HEK293 (cell line): ENCODE measurements at regions not wholly inside any gene's neighbourhood (a gene's known extent, or its start where the extent isn't known, plus 50 kb on each side); places are given as distances from the start of the nearest gene placed in this dataset.

Experiments used
- CTCF ChIA-PET: fragments of 350-600 bp; formaldehyde crosslinking; extraction: SDS; loops from one replicate; lab custom pipeline; 2021; ENCODE audit warnings: antibody characterized with exemption; lab: Yijun Ruan, JAX
- POLR2A ChIA-PET: fragments of 300-600 bp; formaldehyde crosslinking; extraction: SDS; loops from one replicate; lab custom pipeline; 2020; ENCODE audit warnings: antibody characterized with exemption, inconsistent platforms; lab: Yijun Ruan, JAX
- H3K27ac ChIP-seq: fragments of 200-500 bp; sonication (Bioruptor generic); 2 replicates; pipeline ENCODE4 v1.5.1; 2014; ENCODE audit warnings: low read depth, low read length, control low read depth, inconsistent platforms; ENCODE audit errors: extremely low read depth
- H3K36me3 ChIP-seq, 2 experiments: fragments of 200-500 bp in 1 of 2; sonication (Bioruptor generic) in 1 of 2; 1 replicate in 1 of 2; 2 replicates in 1 of 2; pipeline ENCODE4 v1.5.1; 2014 to 2017; ENCODE audit warnings: inconsistent platforms in 2 of 2, low read length in 2 of 2; ENCODE audit not compliant: control insufficient read depth in 2 of 2, insufficient read depth in 1 of 2
- H3K4me1 ChIP-seq: fragments of 200-500 bp; sonication (Bioruptor generic); 2 replicates; pipeline ENCODE4 v1.5.1; 2014; ENCODE audit warnings: mild to moderate bottlenecking, low read length, inconsistent platforms; ENCODE audit not compliant: control insufficient read depth, insufficient read depth
- H3K4me3 ChIP-seq: 2 replicates; pipeline ENCODE4 v1.5.1; 2011; ENCODE audit warnings: low read depth, mild to moderate bottlenecking, control low read depth, low read length, moderate library complexity
- H3K9me3 ChIP-seq: fragments of 200-500 bp; sonication (Bioruptor generic); 2 replicates; pipeline ENCODE4 v1.5.1; 2014; ENCODE audit warnings: low read depth, low read length, inconsistent platforms; ENCODE audit not compliant: control insufficient read depth, insufficient read depth
- ATF2 ChIP-seq: fragments of 450-650 bp; formaldehyde crosslinking; IDR thresholded peaks from 2 replicates; pipeline ENCODE4 v1.5.1; 2016; ENCODE audit warnings: missing biosample characterization, missing genetic modification characterization, low read depth
- ELK4 ChIP-seq: IDR thresholded peaks from 2 replicates; pipeline ENCODE4 v1.6.1; 2011; ENCODE audit warnings: mild to moderate bottlenecking, low read depth, low read length, borderline replicate concordance
- FEZF1 ChIP-seq: fragments of 450-650 bp; formaldehyde crosslinking; IDR thresholded peaks from 2 replicates; pipeline ENCODE4 v1.5.1; 2016; ENCODE audit warnings: missing biosample characterization, missing genetic modification characterization
- HOXD13 ChIP-seq: sonication (generic); formaldehyde crosslinking; IDR thresholded peaks from 2 replicates; pipeline ENCODE4 v1.8.0; 2022; ENCODE audit warnings: missing genetic modification reagents, borderline replicate concordance
- KLF17 ChIP-seq: fragments of 450-650 bp; formaldehyde crosslinking; IDR thresholded peaks from 2 replicates; pipeline ENCODE4 v1.5.1; 2016; ENCODE audit warnings: missing biosample characterization, missing genetic modification characterization
- KLF7 ChIP-seq: fragments of 450-650 bp; formaldehyde crosslinking; IDR thresholded peaks from 2 replicates; pipeline ENCODE4 v1.5.1; 2016; ENCODE audit warnings: missing biosample characterization, missing genetic modification characterization, borderline replicate concordance
- KLF9 ChIP-seq: fragments of 450-650 bp; formaldehyde crosslinking; IDR thresholded peaks from 2 replicates; pipeline ENCODE4 v1.5.1; 2016; ENCODE audit warnings: missing biosample characterization, missing genetic modification characterization, low read depth
- MYNN ChIP-seq: fragments of 450-650 bp; formaldehyde crosslinking; IDR thresholded peaks from 2 replicates; pipeline ENCODE4 v1.5.1; 2016; ENCODE audit warnings: missing biosample characterization, missing genetic modification characterization, borderline replicate concordance
- PRDM1 ChIP-seq: fragments of 450-650 bp; formaldehyde crosslinking; IDR thresholded peaks from 2 replicates; pipeline ENCODE4; 2016; ENCODE audit warnings: missing biosample characterization, missing genetic modification characterization
- SALL2 ChIP-seq: fragments of 450-650 bp; formaldehyde crosslinking; IDR thresholded peaks from 2 replicates; pipeline ENCODE4 v1.5.0; 2017; ENCODE audit warnings: missing biosample characterization, mild to moderate bottlenecking, missing genetic modification characterization, borderline replicate concordance
- SCRT1 ChIP-seq: fragments of 450-650 bp; formaldehyde crosslinking; IDR thresholded peaks from 2 replicates; pipeline ENCODE4 v1.5.1; 2016; ENCODE audit warnings: missing biosample characterization, missing genetic modification characterization, borderline replicate concordance
- TRIM28 ChIP-seq: IDR thresholded peaks from 2 replicates; pipeline ENCODE4 v1.6.1; 2011; ENCODE audit warnings: low read length, control low read depth, borderline replicate concordance
- WT1 ChIP-seq: fragments of 450-650 bp; formaldehyde crosslinking; IDR thresholded peaks from 2 replicates; pipeline ENCODE4 v1.5.1; 2016; ENCODE audit warnings: missing biosample characterization, missing genetic modification characterization
- ZBTB7A ChIP-seq: fragments of 450-650 bp; formaldehyde crosslinking; IDR thresholded peaks from 2 replicates; pipeline ENCODE4 v1.5.1; 2016; ENCODE audit warnings: low read depth, missing biosample characterization, missing genetic modification characterization
- ZNF214 ChIP-seq: fragments of 450-650 bp; formaldehyde crosslinking; IDR thresholded peaks from 2 replicates; pipeline ENCODE4 v1.5.1; 2017; ENCODE audit warnings: missing biosample characterization, mild to moderate bottlenecking, missing genetic modification characterization, borderline replicate concordance
- ZNF266 ChIP-seq: fragments of 450-650 bp; formaldehyde crosslinking; IDR thresholded peaks from 2 replicates; pipeline ENCODE4 v1.5.1; 2016; ENCODE audit warnings: missing biosample characterization, missing genetic modification characterization, low read depth
- ZNF311 ChIP-seq: fragments of 450-650 bp; formaldehyde crosslinking; IDR thresholded peaks from 2 replicates; pipeline ENCODE4 v1.5.1; 2017; ENCODE audit warnings: missing biosample characterization, missing genetic modification characterization, borderline replicate concordance
- ZNF416 ChIP-seq: fragments of 450-650 bp; formaldehyde crosslinking; IDR thresholded peaks from 2 replicates; pipeline ENCODE4 v1.5.1; 2016; ENCODE audit warnings: missing biosample characterization, missing genetic modification characterization
- ZNF518A ChIP-seq: fragments of 450-650 bp; formaldehyde crosslinking; conservative IDR thresholded peaks from 2 replicates; pipeline ENCODE4 v1.5.1; 2016; ENCODE audit warnings: low read depth, missing biosample characterization, missing genetic modification characterization
- ZNF529 ChIP-seq: fragments of 450-650 bp; formaldehyde crosslinking; IDR thresholded peaks from 2 replicates; pipeline ENCODE4 v1.5.1; 2017; ENCODE audit warnings: missing genetic modification characterization, missing biosample characterization; ENCODE audit not compliant: insufficient replicate concordance
- ZNF626 ChIP-seq: fragments of 450-650 bp; sonication (Bioruptor Pico); formaldehyde crosslinking; IDR thresholded peaks from 2 replicates; pipeline ENCODE4 v1.5.1; 2018; ENCODE audit warnings: missing biosample characterization, missing genetic modification characterization, inconsistent platforms
- ZNF701 ChIP-seq: fragments of 450-650 bp; formaldehyde crosslinking; IDR thresholded peaks from 2 replicates; pipeline ENCODE4 v1.5.1; 2016; ENCODE audit warnings: missing biosample characterization, missing genetic modification characterization
- ZNF785 ChIP-seq: fragments of 450-650 bp; formaldehyde crosslinking; IDR thresholded peaks from 2 replicates; pipeline ENCODE4 v1.5.1; 2016; ENCODE audit warnings: missing biosample characterization, missing genetic modification characterization

GRCh38 chr1:58190267-58190988 lies 356.1 kb downstream of the OMA1 start (continued):
- TF ChIP-seq ZNF518A (tag by site-specific recombination) (no peak), KLF7 (tag by site-specific recombination) (no peak)

GRCh38 chr1:58189453-58189852 lies 357.1 kb downstream of the OMA1 start:
- H3K27ac ChIP-seq = no peak overlapping the region
- H3K4me3 ChIP-seq = no peak overlapping the region
- H3K9me3 ChIP-seq = no peaks in the 10 kb centered on the region
- no peaks in the 10 kb centered on the region for H3K36me3 ChIP-seq
- TF ChIP-seq ATF2 (tag by site-specific recombination) (no peak), ZBTB7A (tag by site-specific recombination) (no peak), TRIM28 (no peak), MYNN (tag by site-specific recombination) (no peak), ZNF311 (no peak), FEZF1 (tag by site-specific recombination) (no peak), ZNF266 (tag by site-specific recombination) (no peak), KLF17 (no peak), ELK4 (no peak), ZNF214 (tag by site-specific recombination) (no peak), KLF9 (no peak)
- ChIA-PET CTCF (no interaction called here), POLR2A (no interaction called here)
- no peaks in the 10 kb centered on the region for H3K4me1 ChIP-seq

GRCh38 chr1:58183286-58183685 lies 363.2 kb downstream of the OMA1 start:
- Histone ChIP-seq H3K36me3 (no peaks in the 10 kb centered on the region), H3K9me3 (no peaks in the 10 kb centered on the region), H3K4me3 (no peak overlapping the region), H3K4me1 (no peaks in the 10 kb centered on the region), H3K27ac (no peak overlapping the region)
- ChIA-PET CTCF (no interaction called here), POLR2A (no interaction called here)
- TF ChIP-seq SALL2 (tag by site-specific recombination) (no peak), WT1 (tag by site-specific recombination) (no peak), HOXD13 (CRISPR knock-in tag) (no peak), ZNF416 (tag by site-specific recombination) (no peak), ZNF529 (tag by site-specific recombination) (no peak), ZNF626 (tag by site-specific recombination) (no peak), SCRT1 (tag by site-specific recombination) (no peak), ZNF701 (tag by site-specific recombination) (no peak), ZNF785 (no peak), PRDM1 (tag by site-specific recombination) (no peak)
